Superior temporal gyrus (tissue), 1 donor: ENCODE measurements at regions not wholly inside any gene's neighbourhood (a gene's known extent, or its start where the extent isn't known, plus 50 kb on each side); places are given as distances from the start of the nearest gene placed in this dataset.
A peak's percentile ranks its signal among the peaks of the same experiment; 100 is the strongest.
"Not testable (repeated sequence)": the region's sequence is repeated elsewhere in the genome, so short reads cannot be mapped to it uniquely, and the experiment has no call there.

Experiments used
- DNase-seq: peaks from one replicate; pipeline ENCODE4 v3.0.0-alpha.2; 2016; ENCODE audit errors: extremely low spot score

DNA sequence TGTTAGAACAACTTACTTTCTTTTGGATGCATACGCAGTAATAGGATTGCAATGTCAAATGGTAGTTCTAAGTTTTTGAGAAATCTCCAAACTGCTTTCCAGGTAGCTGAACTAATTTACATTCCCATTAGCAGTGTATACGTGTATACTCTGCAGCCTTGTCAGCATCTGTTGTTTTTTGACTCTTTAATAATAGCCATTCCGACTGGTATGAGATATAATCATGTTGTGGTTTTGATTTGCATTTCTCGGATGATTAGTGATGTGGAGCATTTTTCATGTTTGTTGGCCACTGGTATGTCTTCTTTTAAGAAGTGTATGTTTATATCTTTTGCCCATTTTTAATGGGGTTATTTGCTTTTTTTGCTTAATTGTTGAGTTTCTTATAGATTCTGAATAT is 76.9 kb upstream of the HNRNPA1L2 start:
- DNase-seq: not testable (repeated sequence)

DNA sequence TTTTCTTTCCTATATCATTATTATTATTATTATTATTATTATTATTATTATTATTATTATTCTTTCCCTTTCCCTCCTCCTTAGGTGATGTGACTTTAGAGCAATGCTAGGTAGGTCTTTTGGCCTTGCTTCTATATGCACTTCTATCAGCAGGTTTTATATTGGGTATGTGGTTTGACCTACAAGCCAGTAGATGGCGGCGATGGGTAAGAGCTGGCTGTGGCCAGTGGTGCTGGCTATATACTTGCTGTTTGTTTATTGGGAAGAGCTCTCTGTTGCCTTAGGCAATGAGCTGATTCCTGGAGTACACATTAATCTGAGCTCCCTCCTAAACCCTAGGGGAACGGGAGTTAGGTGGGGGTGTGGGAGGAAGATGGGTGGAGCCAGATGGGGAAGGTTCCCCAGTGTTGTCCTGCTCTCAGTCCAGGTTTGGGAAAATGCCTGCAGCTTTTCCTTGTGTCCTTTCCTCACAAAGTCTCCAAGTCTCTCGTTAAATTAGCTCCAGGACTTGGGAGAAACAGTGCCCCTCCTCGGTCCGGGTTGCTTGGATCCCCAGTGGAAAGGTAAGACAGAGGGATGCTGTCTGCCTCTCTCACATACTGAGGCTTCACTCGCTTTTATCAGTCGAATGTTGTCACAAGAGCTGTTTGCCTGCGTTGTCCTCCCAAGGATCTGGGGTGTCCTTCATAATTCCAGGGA is 72.2 kb upstream of the HNRNPA1L2 start:
- peak; percentile 20 for DNase-seq

DNA sequence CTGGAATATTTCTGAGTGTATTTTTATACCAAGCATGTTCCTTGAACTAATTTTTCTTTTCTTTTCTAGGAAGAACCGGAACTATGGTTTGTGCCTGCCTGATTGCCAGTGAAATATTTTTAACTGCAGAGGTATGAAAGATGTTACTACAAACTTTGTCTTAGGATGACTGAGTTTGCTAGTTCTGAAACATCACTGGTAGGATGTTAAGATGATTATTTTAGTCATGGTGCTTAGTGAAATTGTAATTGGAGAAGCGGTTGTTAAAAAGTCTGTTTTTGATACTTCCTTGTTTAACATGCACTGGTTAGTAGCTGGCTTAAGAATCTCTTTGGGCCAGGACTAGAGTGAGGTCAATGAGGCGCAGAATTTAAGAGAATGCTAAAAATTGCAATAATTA is 71.1 kb upstream of the HNRNPA1L2 start:
- DNase-seq: not testable (repeated sequence)

DNA sequence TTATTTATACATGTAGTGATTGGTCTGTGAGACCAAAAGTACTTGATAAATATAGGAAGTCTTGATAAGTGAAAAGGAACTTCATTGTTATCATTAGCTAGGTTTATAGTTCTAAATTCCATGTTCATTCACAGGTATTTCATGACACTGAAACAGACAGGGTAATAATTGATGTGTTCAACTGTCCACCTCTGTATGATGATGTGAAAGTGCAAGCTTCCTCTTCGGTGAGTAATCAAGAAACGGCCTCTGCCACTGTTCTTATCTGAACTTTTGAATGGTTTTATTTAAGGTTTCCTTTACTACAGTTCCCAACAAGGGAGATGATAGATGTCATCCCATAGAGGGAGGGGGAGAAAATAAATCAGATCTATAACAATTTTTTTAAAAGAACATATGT is 59.3 kb upstream of the HNRNPA1L2 start:
- DNase-seq: not testable (repeated sequence)
